Activated naive CD8-positive, alpha-beta T cell treated with anti-CD3 and anti-CD28 coated beads, Interleukin-2, amount 10 ng/mL, durations not matched to agents 7 days and 5 days (primary cell): ENCODE measurements at regions not wholly inside any gene's neighbourhood (a gene's known extent, or its start where the extent isn't known, plus 50 kb on each side); places are given as distances from the start of the nearest gene placed in this dataset.

ENCODE experiments used
- ATAC-seq: fragments of 150-1000 bp; cut with Tn5 transposase; one replicate; pipeline ENCODE4 v1.10.0; 2021; ENCODE audit warnings: low read depth, moderate library complexity
- POLR2A ChIA-PET: fragments of 350-600 bp; sonication (Branson Sonifier 250); formaldehyde crosslinking; loops from one replicate; lab custom pipeline; 2021; ENCODE audit warnings: antibody characterized with exemption; lab: Charles Lee
- DNase-seq: peaks from one replicate; pipeline ENCODE4 v3.0.0; 2021
- H3K27ac Mint-ChIP-seq: one replicate; pipeline ENCODE4 v1.8.0; 2022; ENCODE audit warnings: mild to moderate bottlenecking, mixed read lengths
- H3K27me3 Mint-ChIP-seq: one replicate; pipeline ENCODE4 v1.8.0; 2022; ENCODE audit warnings: mild to moderate bottlenecking, moderate library complexity, mixed read lengths
- H3K36me3 Mint-ChIP-seq: one replicate; pipeline ENCODE4 v1.8.0; 2021; ENCODE audit warnings: mild to moderate bottlenecking, mixed read lengths
- H3K4me1 Mint-ChIP-seq: one replicate; pipeline ENCODE4 v1.8.0; 2021; ENCODE audit warnings: mixed read lengths
- H3K4me3 Mint-ChIP-seq: one replicate; pipeline ENCODE4 v1.8.0; 2022; ENCODE audit warnings: mild to moderate bottlenecking, moderate library complexity, mixed read lengths
- H3K9me3 Mint-ChIP-seq: one replicate; pipeline ENCODE4 v1.8.0; 2021; ENCODE audit warnings: mixed read lengths

DNA sequence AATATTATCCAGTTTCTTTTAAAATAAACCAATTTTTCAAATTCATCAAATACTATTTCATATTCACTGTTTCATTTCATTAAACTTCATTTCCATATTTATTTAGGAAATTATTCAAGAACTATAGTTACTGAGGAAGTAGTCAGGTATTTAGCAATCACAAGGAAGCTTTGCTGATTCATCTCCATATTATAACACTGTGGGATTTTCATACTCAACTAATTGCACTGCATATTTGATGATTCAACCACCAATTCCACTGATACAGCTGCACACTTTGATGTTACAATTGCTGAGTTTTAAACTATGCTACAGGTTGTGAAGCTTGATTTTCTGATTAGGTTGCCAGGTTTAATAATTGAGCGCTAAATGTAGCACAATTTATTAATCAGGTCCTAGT is 556.8 kb upstream of the SLITRK1 start:
- DNase-seq (no peak), ATAC-seq (no peak)
- no peak overlapping the region for H3K27ac Mint-ChIP-seq
- H3K36me3 Mint-ChIP-seq: no peaks in the 10 kb centered on the region
- peaks cover 1% of the 10 kb centered on the region for H3K27me3 Mint-ChIP-seq
- no peak overlapping the region for H3K4me3 Mint-ChIP-seq
- H3K9me3 Mint-ChIP-seq: no peaks in the 10 kb centered on the region
- POLR2A ChIA-PET: no interaction called here
- H3K4me1 Mint-ChIP-seq: no peaks in the 10 kb centered on the region

DNA sequence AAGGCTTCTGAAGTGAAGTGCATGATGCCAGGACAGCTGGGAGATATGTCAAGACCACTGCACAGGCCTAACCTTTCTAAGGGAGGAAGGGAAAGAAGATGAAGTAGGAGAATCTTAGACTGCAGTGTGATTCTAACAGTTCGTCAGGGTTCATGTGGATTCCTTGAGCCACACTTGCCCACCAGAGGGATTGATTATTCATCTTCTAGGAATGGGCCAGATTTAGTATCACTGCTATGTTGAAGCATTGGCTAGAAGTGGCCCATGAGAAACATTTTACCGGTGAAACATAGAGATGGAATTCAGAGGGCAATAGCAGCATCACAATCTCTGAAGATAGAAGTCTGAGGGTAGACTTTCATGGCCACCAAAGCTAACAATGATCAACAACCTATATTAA is 550.8 kb upstream of the SLITRK1 start:
- ATAC-seq: no peak
- no peak for DNase-seq
- POLR2A ChIA-PET: no interaction called here
- H3K4me3 Mint-ChIP-seq: no peak overlapping the region
- no peaks in the 10 kb centered on the region for H3K27me3 Mint-ChIP-seq
- no peaks in the 10 kb centered on the region for H3K4me1 Mint-ChIP-seq
- H3K36me3 Mint-ChIP-seq: no peaks in the 10 kb centered on the region
- no peaks in the 10 kb centered on the region for H3K9me3 Mint-ChIP-seq
- no peak overlapping the region for H3K27ac Mint-ChIP-seq

DNA sequence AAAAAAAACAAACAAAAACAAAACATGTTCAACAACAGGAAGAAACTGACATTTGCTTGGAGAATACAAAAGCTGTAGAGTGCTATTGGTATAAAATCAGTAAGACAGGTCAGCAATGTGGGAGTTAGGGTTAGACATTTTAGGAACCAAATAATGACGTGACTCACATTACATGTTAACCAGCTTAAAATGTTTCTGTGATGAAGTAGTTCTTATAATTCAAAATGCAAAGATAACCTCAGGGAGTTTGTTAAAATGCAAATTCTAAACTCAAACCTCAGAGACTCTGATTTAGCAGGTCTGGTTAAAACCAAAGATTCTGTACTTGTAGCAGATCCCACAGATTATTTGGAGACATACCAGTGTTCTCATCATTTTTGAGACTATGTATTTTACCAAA is 549.4 kb upstream of the SLITRK1 start:
- no peak for DNase-seq
- no peak for ATAC-seq
- Mint-ChIP-seq H3K9me3 (no peaks in the 10 kb centered on the region), H3K4me3 (no peak overlapping the region), H3K27me3 (no peaks in the 10 kb centered on the region), H3K36me3 (no peaks in the 10 kb centered on the region), H3K27ac (no peak overlapping the region), H3K4me1 (no peaks in the 10 kb centered on the region)
- POLR2A ChIA-PET: no interaction called here

DNA sequence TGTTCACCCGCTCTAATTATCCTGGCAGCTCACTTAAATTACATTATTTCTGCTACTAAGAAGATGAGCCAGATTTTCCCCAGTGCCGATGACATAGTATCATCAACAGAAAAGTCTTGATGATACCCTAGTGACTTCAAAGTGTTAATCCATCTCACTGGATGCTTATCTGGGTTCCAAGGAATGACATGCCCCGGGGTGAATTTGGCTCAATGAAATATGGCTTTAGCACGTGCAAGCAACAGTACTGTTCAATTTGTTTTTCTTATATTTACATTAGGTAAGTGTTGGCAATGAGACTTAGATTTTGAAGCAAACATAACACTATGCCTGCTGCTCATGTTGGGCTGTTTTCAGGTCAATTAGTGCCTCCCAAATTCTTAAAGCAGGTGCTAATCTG is 548.2 kb upstream of the SLITRK1 start:
- Mint-ChIP-seq H3K4me1 (no peaks in the 10 kb centered on the region), H3K27ac (no peak overlapping the region), H3K4me3 (no peak overlapping the region), H3K9me3 (no peaks in the 10 kb centered on the region), H3K27me3 (no peaks in the 10 kb centered on the region), H3K36me3 (no peaks in the 10 kb centered on the region)
- DNase-seq: no peak
- POLR2A ChIA-PET: no interaction called here
- ATAC-seq: no peak

DNA sequence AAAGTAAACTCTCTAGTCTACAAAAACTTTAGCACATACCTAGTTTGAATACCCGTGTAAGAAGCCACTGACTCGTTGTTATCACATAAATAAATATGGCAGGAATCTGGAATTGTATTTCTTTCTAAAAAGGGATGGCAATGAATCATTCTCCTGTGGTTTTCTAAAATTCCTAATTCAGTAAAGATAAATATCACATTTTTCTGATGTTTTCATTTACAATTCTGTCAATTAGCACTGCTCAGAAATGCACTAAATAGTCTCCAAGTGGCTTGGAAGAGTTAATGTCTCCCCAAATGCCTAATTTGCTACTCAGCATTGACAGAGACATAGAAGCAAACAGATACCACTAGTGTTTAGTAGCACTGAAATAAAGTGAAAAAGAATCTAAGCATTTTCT is 547.7 kb upstream of the SLITRK1 start:
- no peak overlapping the region for H3K27ac Mint-ChIP-seq
- H3K4me1 Mint-ChIP-seq: no peaks in the 10 kb centered on the region
- H3K9me3 Mint-ChIP-seq: no peaks in the 10 kb centered on the region
- DNase-seq (no peak), ATAC-seq (no peak)
- H3K36me3 Mint-ChIP-seq: no peaks in the 10 kb centered on the region
- POLR2A ChIA-PET: no interaction called here
- H3K4me3 Mint-ChIP-seq: no peak overlapping the region
- H3K27me3 Mint-ChIP-seq: no peaks in the 10 kb centered on the region

DNA sequence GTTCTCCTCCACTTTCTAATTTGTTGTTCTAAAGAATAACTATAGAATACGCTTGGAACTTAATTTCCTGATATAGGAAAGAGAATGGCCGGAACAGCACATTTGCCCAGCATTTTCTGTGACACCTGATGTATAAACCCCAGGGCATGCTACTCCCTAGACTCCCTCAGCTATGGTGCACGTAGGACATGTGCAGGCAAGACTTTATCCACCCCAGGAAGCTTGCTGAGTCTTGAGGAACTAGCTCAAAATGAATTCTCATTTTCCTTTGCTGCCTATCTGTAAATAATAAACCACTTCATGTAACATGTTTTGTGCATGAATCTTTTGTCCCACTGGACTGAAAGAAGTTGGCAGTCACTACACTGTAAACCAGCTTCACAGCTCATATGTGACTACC is 535.8 kb upstream of the SLITRK1 start:
- H3K27ac Mint-ChIP-seq: no peak overlapping the region
- H3K9me3 Mint-ChIP-seq: peaks cover 1% of the 10 kb centered on the region

DNA sequence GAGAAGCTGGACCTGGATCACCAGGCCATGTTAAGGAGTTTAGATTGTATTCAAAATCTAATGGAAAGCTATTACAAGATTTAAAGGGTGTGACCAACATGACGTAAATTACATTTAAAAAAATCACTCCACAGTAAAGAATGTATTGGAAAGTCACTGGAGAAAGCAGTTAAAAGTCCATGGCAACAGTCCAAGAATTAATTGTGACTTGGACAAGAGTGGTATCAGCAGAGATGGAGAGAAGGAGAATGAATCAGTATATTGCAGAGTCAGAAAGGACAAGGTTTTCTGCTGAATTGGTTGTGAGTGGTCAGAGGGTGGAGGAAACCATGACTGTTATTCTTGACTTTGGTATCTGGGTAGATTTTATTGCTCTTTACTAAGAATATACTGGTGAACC is 535.1 kb upstream of the SLITRK1 start:
- Mint-ChIP-seq H3K4me3 (no peak overlapping the region), H3K36me3 (no peaks in the 10 kb centered on the region), H3K9me3 (peaks cover 1% of the 10 kb centered on the region), H3K27me3 (no peaks in the 10 kb centered on the region), H3K27ac (no peak overlapping the region), H3K4me1 (no peaks in the 10 kb centered on the region)
- no peak for ATAC-seq
- DNase-seq: no peak
- POLR2A ChIA-PET: no interaction called here

More for the DNA sequence above, 535.8 kb upstream of the SLITRK1 start:
- DNase-seq: no peak
- Mint-ChIP-seq H3K4me1 (no peaks in the 10 kb centered on the region), H3K36me3 (no peaks in the 10 kb centered on the region), H3K27me3 (no peaks in the 10 kb centered on the region), H3K4me3 (no peak overlapping the region)
- POLR2A ChIA-PET: no interaction called here
- ATAC-seq: no peak

DNA sequence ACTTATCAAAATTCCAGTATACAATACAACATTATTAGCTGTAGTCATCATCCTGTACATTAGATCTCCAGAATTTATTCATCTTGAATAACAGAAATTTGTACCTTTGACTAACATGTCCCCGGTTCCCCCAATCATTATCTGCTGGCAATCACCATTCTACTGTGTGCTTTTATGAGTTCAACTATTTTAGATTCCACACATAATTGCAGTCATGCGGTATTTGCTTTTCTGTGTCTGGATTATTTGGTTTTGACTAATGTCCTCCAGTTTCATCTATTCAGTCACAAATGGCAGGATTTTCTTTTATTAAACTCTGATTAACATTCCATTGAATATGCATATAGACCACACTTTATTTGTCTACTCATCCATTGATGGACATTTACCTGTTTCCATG is 530.7 kb upstream of the SLITRK1 start:
- DNase-seq: no peak
- POLR2A ChIA-PET: no interaction called here
- Mint-ChIP-seq H3K9me3 (no peaks in the 10 kb centered on the region), H3K4me3 (no peak overlapping the region), H3K36me3 (no peaks in the 10 kb centered on the region), H3K4me1 (no peaks in the 10 kb centered on the region), H3K27ac (no peak overlapping the region), H3K27me3 (no peaks in the 10 kb centered on the region)
- ATAC-seq: no peak

DNA sequence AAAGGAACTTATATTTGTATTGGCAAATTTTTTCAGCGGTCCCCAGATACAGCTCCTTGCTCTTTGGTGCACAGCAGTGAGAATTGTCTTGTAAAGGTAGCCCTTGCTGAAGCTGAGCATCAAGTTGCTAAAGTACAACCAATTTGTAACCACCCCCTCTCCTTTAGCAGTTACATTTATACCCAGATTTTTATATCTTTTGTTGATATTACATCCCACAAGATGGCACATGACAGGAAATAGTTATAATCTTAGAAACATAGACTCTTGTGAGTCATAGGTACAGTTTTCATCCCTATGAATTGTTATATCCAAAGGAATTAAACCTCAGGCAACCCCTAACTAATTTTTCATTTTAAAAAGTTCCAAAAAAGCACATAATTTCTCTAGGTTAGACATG is 523.0 kb upstream of the SLITRK1 start:
- Mint-ChIP-seq H3K36me3 (no peaks in the 10 kb centered on the region), H3K9me3 (no peaks in the 10 kb centered on the region)
- no peak for ATAC-seq

DNA sequence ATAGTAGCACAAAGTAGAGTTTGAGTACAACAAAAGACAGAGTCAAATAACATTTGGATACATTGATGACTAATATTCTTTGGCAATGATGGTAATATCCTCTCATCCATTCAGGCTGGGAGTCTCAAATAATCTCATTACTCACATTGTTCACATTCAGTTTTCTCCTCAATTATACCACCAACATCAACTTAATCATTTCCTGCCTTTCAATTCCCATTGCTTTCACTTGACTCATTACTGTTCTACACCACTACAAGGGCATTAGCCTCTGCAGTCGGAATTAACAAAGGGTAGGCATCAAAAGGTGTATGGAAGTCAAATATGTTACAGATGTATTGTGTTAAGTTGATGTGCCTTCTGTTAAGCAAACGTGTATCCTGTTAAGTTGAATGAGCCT is 518.4 kb upstream of the SLITRK1 start:
- Mint-ChIP-seq H3K4me3 (no peak overlapping the region), H3K9me3 (peaks cover 6% of the 10 kb centered on the region), H3K4me1 (no peaks in the 10 kb centered on the region), H3K36me3 (no peaks in the 10 kb centered on the region), H3K27me3 (no peaks in the 10 kb centered on the region), H3K27ac (no peak overlapping the region)
- no peak for DNase-seq
- ATAC-seq: no peak
- POLR2A ChIA-PET: no interaction called here

More for the DNA sequence above, 523.0 kb upstream of the SLITRK1 start:
- H3K27me3 Mint-ChIP-seq: no peaks in the 10 kb centered on the region
- POLR2A ChIA-PET: no interaction called here
- H3K4me3 Mint-ChIP-seq: no peak overlapping the region
- H3K27ac Mint-ChIP-seq: no peak overlapping the region
- no peak for DNase-seq
- H3K4me1 Mint-ChIP-seq: no peaks in the 10 kb centered on the region

DNA sequence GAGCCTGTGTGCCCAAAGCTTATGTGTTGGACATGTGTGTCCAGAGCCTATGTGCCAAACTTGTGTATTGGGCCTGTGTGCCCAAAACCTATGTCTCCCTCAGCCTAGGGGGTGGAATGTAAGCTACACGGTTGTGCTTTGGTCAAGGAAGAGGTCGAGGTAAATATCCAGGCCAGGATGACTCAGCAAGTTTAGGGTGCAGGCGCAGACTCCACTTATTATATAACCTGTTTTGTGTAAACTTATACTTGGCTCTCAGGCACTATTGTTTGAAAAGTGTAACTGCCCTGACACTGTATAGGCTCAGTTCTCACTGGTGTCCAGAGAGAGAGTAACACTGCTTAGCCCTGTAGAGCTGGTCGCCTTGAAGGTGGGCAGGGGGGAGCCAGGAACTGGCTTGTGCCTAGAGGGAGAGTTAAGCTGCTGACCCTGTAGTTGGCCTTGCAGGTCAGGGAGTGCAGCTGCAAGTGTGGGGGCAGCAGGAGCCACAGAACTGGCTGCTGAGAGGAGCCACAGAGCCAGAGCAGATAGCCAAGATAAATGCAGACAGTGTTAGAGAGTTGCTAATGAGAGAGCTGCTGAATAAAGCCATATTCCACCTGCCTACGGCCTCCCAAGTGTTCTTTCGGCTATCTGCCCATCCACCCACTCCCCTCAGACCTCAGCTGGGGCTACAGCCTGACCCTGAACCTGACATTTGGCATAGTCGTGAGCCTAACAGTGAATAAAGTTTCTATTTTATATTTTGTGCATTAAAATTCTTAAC is 517.2 kb upstream of the SLITRK1 start:
- POLR2A ChIA-PET: no interaction called here
- DNase-seq: no peak
- no peaks in the 10 kb centered on the region for H3K36me3 Mint-ChIP-seq
- no peaks in the 10 kb centered on the region for H3K27me3 Mint-ChIP-seq
- peaks cover 11% of the 10 kb centered on the region for H3K9me3 Mint-ChIP-seq
- no peak overlapping the region for H3K4me3 Mint-ChIP-seq
- H3K4me1 Mint-ChIP-seq: no peaks in the 10 kb centered on the region
- no peak for ATAC-seq
- H3K27ac Mint-ChIP-seq: no peak overlapping the region

DNA sequence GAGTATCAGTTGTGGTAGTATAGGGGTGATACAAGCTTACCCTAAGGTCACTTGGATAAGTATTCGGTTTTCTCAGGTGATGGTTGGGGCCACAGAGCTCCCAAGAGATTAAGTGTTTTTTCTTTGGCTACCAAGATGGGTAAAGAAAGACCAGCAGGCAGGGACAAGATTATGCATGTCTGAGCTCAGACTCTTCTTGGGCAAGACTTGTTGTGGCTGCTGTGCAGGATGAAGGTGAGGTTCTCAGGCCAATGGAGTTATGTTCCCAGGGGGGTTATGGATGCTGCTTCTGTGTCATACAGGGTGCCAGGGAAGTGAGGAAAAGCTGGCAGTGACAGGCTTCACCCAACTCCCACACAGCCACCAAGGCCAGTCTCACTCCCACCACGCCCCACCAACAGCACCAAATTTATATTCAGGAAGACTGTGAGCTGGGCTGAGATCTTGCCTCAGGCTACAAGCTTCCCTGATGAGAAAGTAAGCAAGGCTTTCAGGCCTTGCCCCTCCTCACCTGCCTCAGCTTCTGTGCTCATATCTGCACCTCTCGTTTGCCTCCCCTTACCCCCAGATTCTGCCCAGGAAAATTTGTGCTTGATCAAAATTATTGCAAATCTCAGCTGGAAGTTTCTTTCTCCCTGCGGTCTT is 511.8 kb upstream of the SLITRK1 start:
- H3K4me3 Mint-ChIP-seq: no peak overlapping the region
- no peaks in the 10 kb centered on the region for H3K4me1 Mint-ChIP-seq
- no peak for ATAC-seq
- POLR2A ChIA-PET: no interaction called here
- peaks cover 14% of the 10 kb centered on the region for H3K9me3 Mint-ChIP-seq
- H3K36me3 Mint-ChIP-seq: no peaks in the 10 kb centered on the region
- DNase-seq: no peak
- no peak overlapping the region for H3K27ac Mint-ChIP-seq
- H3K27me3 Mint-ChIP-seq: no peaks in the 10 kb centered on the region

DNA sequence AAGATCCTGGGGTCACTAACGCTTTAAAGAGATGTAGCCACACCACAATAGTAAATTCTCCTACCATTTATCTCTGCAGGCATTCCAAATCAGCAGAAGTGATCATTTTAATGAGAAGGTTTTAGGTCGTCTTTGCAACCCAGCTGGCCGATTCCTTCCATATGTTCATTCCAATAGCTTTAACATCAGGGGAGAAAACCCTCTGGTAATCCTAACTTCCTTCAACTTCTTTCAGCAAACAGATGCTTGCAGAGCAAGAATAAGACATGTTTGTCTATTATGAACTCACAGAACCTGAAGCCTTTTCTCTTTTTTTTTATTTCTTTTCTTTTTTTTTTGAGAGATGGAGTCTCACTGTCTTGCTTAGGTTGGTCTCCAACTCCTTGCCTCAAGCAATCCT is 498.6 kb upstream of the SLITRK1 start:
- no peak overlapping the region for H3K4me3 Mint-ChIP-seq
- H3K36me3 Mint-ChIP-seq: no peaks in the 10 kb centered on the region
- peaks cover 4% of the 10 kb centered on the region for H3K9me3 Mint-ChIP-seq

DNA sequence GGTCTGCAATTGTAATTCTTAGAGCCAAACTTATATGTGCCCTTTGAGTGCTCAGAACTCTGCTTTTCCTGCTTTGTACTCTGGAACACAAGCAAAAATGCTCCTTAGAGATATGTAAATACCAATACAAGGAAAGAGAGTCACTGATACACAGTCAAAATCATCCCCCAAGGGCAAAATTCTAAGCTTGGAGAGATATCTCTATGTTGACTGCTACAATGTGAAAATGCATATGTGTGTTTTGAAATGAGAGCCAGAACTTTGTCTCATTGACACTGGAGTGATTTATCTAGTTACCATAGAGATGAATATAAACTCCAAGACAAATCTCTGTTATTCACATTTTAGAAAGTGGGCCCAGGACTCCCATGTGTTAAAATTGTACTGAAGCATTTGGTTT is 494.8 kb upstream of the SLITRK1 start:
- Mint-ChIP-seq H3K9me3 (peaks cover 2% of the 10 kb centered on the region), H3K36me3 (no peaks in the 10 kb centered on the region), H3K4me3 (no peak overlapping the region), H3K27me3 (no peaks in the 10 kb centered on the region), H3K27ac (no peak overlapping the region), H3K4me1 (no peaks in the 10 kb centered on the region)
- no peak for DNase-seq
- POLR2A ChIA-PET: no interaction called here
- no peak for ATAC-seq

More for the DNA sequence above, 498.6 kb upstream of the SLITRK1 start:
- no peak overlapping the region for H3K27ac Mint-ChIP-seq
- no peaks in the 10 kb centered on the region for H3K27me3 Mint-ChIP-seq
- H3K4me1 Mint-ChIP-seq: no peaks in the 10 kb centered on the region
- POLR2A ChIA-PET: no interaction called here
- DNase-seq: no peak
- no peak for ATAC-seq
